SK-N-SH treated with all-trans-retinoic acid at 6 μM for 48 hours (cell line): ENCODE measurements at regions not wholly inside any gene's neighbourhood (a gene's known extent, or its start where the extent isn't known, plus 50 kb on each side); places are given as distances from the start of the nearest gene placed in this dataset.

Experiments used
- ARNTL ChIP-seq: fragments of 450-650 bp; formaldehyde crosslinking; IDR thresholded peaks from 2 replicates; pipeline ENCODE4 v1.5.0; 2020; ENCODE audit warnings: low read depth, mild to moderate bottlenecking, moderate library complexity, borderline replicate concordance
- PATZ1 ChIP-seq: fragments of 250-450 bp; sonication (Bioruptor Pico); IDR thresholded peaks from 2 replicates; pipeline ENCODE4 v1.8.0; 2020; ENCODE audit warnings: mild to moderate bottlenecking, moderate library complexity, borderline replicate concordance
- POU6F1 ChIP-seq: fragments of 250-450 bp; sonication (Bioruptor Pico); IDR thresholded peaks from 2 replicates; pipeline ENCODE4 v1.8.0; 2021; ENCODE audit warnings: low read depth, mild to moderate bottlenecking, moderate library complexity, borderline replicate concordance
- PPARA ChIP-seq: fragments of 250-450 bp; sonication (Bioruptor Pico); IDR thresholded peaks from 2 replicates; pipeline ENCODE4 v1.5.0; 2020; ENCODE audit warnings: mild to moderate bottlenecking, borderline replicate concordance
- RARB ChIP-seq: fragments of 250-450 bp; sonication (Bioruptor Pico); IDR thresholded peaks from 2 replicates; pipeline ENCODE4 v1.8.0; 2021; ENCODE audit warnings: mild to moderate bottlenecking, moderate library complexity
- TCF4 ChIP-seq: fragments of 250-450 bp; sonication (Bioruptor Pico); IDR thresholded peaks from 2 replicates; pipeline ENCODE4 v1.8.0; 2021; ENCODE audit warnings: mild to moderate bottlenecking, moderate library complexity, borderline replicate concordance
- TOX ChIP-seq: fragments of 250-450 bp; sonication (Bioruptor Pico); IDR thresholded peaks from 2 replicates; pipeline ENCODE4 v1.8.0; 2021; ENCODE audit warnings: mild to moderate bottlenecking, moderate library complexity, borderline replicate concordance
- TSHZ2 ChIP-seq: fragments of 250-450 bp; sonication (Bioruptor Pico); IDR thresholded peaks from 2 replicates; pipeline ENCODE4 v1.5.0; 2020; ENCODE audit warnings: mild to moderate bottlenecking, moderate library complexity
- ZC3H10 ChIP-seq: fragments of 250-450 bp; sonication (Bioruptor Pico); IDR thresholded peaks from 2 replicates; pipeline ENCODE4 v1.5.1; 2021; ENCODE audit warnings: mild to moderate bottlenecking, moderate library complexity
- ZFP3 ChIP-seq: fragments of 250-450 bp; sonication (Bioruptor Pico); IDR thresholded peaks from 2 replicates; pipeline ENCODE4 v1.5.0; 2020; ENCODE audit warnings: mild to moderate bottlenecking, moderate library complexity
- ZFP30 ChIP-seq: fragments of 450-650 bp; formaldehyde crosslinking; IDR thresholded peaks from 2 replicates; pipeline ENCODE4 v1.5.0; 2022; ENCODE audit warnings: mild to moderate bottlenecking, moderate library complexity
- TF ChIP-seq, protein P1 (sequence below): fragments of 250-450 bp; sonication (Bioruptor Pico); IDR thresholded peaks from 2 replicates; pipeline ENCODE4 v1.5.1; 2020; ENCODE audit warnings: low read depth, mild to moderate bottlenecking, moderate library complexity

GRCh38 chr12:14135996-14136395, 154.6 kb upstream of the GRIN2B start:
- no peak for TF ChIP-seq TOX (CRISPR knock-in tag)
- no peak for TF ChIP-seq PATZ1 (CRISPR knock-in tag)
- no peak for TF ChIP-seq ZC3H10 (CRISPR knock-in tag)
- TF ChIP-seq, protein P1, sequence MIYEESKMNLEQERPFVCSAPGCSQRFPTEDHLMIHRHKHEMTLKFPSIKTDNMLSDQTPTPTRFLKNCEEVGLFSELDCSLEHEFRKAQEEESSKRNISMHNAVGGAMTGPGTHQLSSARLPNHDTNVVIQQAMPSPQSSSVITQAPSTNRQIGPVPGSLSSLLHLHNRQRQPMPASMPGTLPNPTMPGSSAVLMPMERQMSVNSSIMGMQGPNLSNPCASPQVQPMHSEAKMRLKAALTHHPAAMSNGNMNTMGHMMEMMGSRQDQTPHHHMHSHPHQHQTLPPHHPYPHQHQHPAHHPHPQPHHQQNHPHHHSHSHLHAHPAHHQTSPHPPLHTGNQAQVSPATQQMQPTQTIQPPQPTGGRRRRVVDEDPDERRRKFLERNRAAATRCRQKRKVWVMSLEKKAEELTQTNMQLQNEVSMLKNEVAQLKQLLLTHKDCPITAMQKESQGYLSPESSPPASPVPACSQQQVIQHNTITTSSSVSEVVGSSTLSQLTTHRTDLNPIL (CRISPR knock-in tag), result no peak
- TF ChIP-seq ZFP30, result no peak
- no peak for TF ChIP-seq ZFP3 (CRISPR knock-in tag)
- no peak for TF ChIP-seq PPARA (CRISPR knock-in tag)
- no peak for TF ChIP-seq TSHZ2 (CRISPR knock-in tag)
- TF ChIP-seq RARB (CRISPR knock-in tag), result no peak
- TF ChIP-seq POU6F1 (CRISPR knock-in tag), result no peak
- no peak for TF ChIP-seq TCF4 (CRISPR knock-in tag)
- no peak for TF ChIP-seq ARNTL (CRISPR knock-in tag)
